ENCODE measurements at regions not wholly inside any gene's neighbourhood (a gene's known extent, or its start where the extent isn't known, plus 50 kb on each side); places are given as distances from the start of the nearest gene placed in this dataset.

DNA sequence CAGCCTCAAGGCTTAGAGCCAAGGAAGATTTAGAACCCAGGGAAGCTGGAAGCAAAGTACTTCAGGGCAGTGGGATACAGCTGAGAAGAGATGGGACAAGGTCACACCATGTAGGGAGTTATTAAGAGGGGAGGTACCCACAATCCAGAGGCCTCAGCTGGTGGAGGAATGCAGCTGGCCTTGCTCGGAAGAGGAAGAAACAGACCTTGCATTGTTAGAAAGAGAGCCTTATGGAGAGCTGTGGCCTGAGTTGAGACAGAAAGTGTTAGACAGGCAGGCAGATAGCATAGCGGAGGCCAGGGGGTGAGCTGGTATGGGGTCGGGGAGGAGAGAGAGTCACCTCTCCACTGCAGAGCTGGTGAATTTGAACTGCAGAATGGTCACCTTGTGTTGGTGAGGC, 173.1 kb downstream of the JCAD start:
- Histone ChIP-seq H3K9me3 (ENCODE audit: low read length) (peaks cover 2% of the 10 kb centered on the region), H3K27me3 (ENCODE audit: insufficient read depth, low read length) (no peaks in the 10 kb centered on the region), H3K4me1 (ENCODE audit: insufficient read depth, low read length) (no peaks in the 10 kb centered on the region), H3K36me3 (ENCODE audit: insufficient read depth, low read length) (no peaks in the 10 kb centered on the region), H2AFZ (ENCODE audit: low read depth, low read length) (no peak overlapping the region), H3K4me3 (ENCODE audit: low read length) (no peak overlapping the region)

DNA sequence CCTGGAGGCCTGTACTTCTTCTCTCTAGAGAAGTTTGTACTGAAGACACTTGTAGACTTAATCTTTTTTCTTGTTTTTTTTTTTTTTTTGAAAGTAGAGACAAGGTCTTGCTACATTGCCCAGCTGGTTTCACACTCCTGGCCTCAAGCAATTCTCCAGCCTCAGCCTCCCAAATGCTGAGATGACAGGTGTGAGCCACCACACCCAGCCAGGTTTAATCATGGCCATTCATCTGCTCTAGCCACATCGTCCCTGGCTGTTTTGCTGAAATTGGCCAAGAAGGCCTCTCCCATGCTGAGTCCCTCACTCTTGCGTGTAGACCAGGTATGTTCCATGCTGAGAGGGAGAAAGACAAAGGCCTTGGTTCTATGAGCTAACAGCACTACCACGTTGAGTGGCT, 176.2 kb downstream of the JCAD start:
- H3K9me3 ChIP-seq (ENCODE audit: low read length) = peaks cover 2% of the 10 kb centered on the region
- no peak overlapping the region for H2AFZ ChIP-seq (ENCODE audit: low read depth, low read length)
- no peaks in the 10 kb centered on the region for H3K4me1 ChIP-seq (ENCODE audit: insufficient read depth, low read length)
- H3K27me3 ChIP-seq (ENCODE audit: insufficient read depth, low read length) = no peaks in the 10 kb centered on the region
- H3K4me3 ChIP-seq (ENCODE audit: low read length) = no peak overlapping the region
- no peaks in the 10 kb centered on the region for H3K36me3 ChIP-seq (ENCODE audit: insufficient read depth, low read length)

DNA sequence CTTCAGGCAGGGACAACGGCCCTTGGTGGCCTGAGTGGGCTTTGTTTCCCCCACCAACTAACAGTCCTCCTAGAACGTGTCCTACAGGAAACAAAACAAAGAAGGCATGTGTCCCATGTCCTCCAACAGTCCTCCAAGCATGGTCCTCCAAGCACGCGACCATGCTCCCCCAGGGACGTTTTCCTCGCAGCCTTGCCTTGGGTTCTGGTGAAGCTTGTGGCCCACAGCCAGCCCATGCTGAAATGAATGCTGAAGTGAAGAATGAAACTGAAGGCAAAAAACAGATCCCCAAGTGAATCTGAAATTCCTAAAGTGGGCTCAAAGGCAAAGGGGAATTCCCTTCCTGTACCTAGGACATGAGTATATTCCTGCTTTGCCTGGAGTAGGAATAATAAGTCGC, 176.6 kb downstream of the JCAD start:
- Histone ChIP-seq H3K9me3 (ENCODE audit: low read length) (peaks cover 2% of the 10 kb centered on the region), H3K4me3 (ENCODE audit: low read length) (no peak overlapping the region), H3K36me3 (ENCODE audit: insufficient read depth, low read length) (no peaks in the 10 kb centered on the region), H3K27me3 (ENCODE audit: insufficient read depth, low read length) (no peaks in the 10 kb centered on the region), H2AFZ (ENCODE audit: low read depth, low read length) (no peak overlapping the region), H3K4me1 (ENCODE audit: insufficient read depth, low read length) (no peaks in the 10 kb centered on the region)

DNA sequence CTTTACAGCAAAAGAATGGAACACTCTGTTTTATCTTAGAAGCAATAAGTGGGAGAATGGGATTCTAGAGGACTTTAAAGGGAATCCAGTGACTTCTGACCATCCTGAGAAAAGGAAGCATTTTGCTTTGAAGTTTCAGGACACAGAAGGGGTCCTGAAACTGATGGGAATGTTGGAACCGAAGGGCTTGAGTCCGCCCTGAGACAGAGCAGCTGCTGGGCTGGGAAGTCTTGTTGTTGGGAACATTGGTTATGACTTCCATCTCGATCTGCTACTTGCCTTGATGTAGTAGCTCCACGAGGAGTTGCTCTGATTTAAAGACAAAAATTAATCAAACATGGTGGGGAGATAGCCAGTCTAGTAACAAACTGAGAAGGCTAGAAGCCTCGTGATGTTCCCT, 177.6 kb downstream of the JCAD start:
- Histone ChIP-seq H3K36me3 (ENCODE audit: insufficient read depth, low read length) (no peaks in the 10 kb centered on the region), H3K4me1 (ENCODE audit: insufficient read depth, low read length) (no peaks in the 10 kb centered on the region), H3K27me3 (ENCODE audit: insufficient read depth, low read length) (no peaks in the 10 kb centered on the region)

DNA sequence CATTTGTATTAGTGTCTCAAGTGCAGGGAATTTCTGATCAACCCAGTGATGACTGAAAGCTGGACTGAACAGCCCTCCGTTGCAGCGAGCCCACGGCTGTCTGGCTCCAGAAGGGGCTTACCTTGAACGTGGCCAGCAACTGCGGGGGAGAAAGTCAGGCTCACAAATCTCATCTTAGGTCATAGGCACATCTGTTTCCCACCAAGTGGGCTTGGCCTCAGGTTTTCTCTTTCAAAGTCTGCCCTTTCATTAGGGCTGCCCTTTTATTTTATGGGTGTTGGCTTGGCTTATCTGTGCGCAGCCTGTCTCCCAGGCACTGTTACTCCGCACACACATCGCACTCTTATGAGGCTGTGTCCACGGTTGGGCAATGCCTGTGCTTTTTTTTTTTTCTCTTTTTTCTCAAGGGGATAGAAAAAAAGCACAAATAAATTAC, 178.0 kb downstream of the JCAD start:
- H2AFZ ChIP-seq (ENCODE audit: low read depth, low read length) = no peak overlapping the region
- no peaks in the 10 kb centered on the region for H3K36me3 ChIP-seq (ENCODE audit: insufficient read depth, low read length)
- no peak overlapping the region for H3K4me3 ChIP-seq (ENCODE audit: low read length)
- no peaks in the 10 kb centered on the region for H3K4me1 ChIP-seq (ENCODE audit: insufficient read depth, low read length)
- H3K27me3 ChIP-seq (ENCODE audit: insufficient read depth, low read length) = no peaks in the 10 kb centered on the region
- H3K9me3 ChIP-seq (ENCODE audit: low read length) = peaks cover 2% of the 10 kb centered on the region

More for the DNA sequence above, 177.6 kb downstream of the JCAD start:
- Histone ChIP-seq H3K9me3 (ENCODE audit: low read length) (peaks cover 2% of the 10 kb centered on the region), H2AFZ (ENCODE audit: low read depth, low read length) (no peak overlapping the region), H3K4me3 (ENCODE audit: low read length) (no peak overlapping the region)

DNA sequence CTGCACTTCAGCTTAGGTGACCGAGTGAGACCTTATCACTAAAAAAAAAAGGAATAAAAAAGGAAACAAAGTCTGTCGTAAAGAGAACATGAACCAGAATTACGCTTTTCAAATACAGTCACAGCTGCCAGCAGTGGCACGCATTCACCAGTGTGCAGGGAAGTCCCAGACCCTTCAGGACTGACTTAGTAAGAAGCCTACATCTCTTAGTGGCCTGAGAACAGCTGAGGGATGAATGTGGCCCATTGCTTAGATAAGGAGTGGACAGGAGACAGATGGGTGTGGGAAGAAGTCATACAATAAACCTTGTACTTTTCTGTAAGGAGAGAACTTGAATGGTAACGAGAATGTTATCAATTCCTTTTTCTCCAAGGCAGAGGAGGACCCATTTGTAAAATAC, 178.5 kb downstream of the JCAD start:
- no peaks in the 10 kb centered on the region for H3K4me1 ChIP-seq (ENCODE audit: insufficient read depth, low read length)
- H3K4me3 ChIP-seq (ENCODE audit: low read length) = no peak overlapping the region
- no peaks in the 10 kb centered on the region for H3K27me3 ChIP-seq (ENCODE audit: insufficient read depth, low read length)

DNA sequence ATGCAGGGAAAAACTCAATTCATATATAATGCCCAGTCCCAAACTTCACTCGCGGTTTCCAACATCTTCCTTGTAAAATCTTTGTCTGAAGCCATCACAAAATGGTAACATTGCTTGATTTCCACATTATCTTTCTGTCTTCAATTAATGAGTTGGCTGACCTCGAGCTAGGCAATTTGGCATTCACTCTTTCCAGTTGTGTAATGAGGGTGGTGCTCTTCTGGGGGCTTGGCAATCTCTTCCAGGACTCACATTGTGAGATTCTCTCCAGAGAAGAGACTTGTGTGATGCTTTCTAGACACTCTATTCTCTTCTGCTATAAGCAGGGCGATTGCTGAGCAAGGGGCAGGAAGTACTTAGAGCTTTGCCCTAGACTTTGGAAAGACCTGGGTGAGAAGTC, 179.5 kb downstream of the JCAD start:
- Histone ChIP-seq H3K9me3 (ENCODE audit: low read length) (peaks cover 2% of the 10 kb centered on the region), H3K4me1 (ENCODE audit: insufficient read depth, low read length) (no peaks in the 10 kb centered on the region)

More for the DNA sequence above, 178.5 kb downstream of the JCAD start:
- H2AFZ ChIP-seq (ENCODE audit: low read depth, low read length) = no peak overlapping the region
- peaks cover 2% of the 10 kb centered on the region for H3K9me3 ChIP-seq (ENCODE audit: low read length)
- no peaks in the 10 kb centered on the region for H3K36me3 ChIP-seq (ENCODE audit: insufficient read depth, low read length)

DNA sequence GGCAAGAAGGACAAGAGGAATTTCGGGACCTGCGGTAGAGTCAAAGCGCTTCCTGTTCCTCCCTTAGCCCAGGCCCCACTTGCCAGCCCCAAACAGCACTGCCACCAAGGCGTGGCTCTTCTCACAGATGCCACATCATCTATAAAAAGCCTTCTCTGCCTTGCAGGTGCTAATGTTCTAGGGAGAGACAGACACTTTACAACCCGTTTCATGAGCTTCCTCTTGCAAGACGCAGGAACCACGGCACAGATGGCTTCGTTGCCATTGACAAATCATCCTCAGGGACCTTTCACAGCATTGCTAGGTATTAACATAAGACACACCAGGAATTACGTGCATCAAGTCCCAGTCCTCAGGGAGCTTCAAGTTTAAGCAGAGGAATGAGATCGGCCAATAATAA, 180.9 kb downstream of the JCAD start:
- H3K4me1 ChIP-seq (ENCODE audit: insufficient read depth, low read length) = peaks cover 3% of the 10 kb centered on the region
- H3K36me3 ChIP-seq (ENCODE audit: insufficient read depth, low read length) = no peaks in the 10 kb centered on the region
- H3K9me3 ChIP-seq (ENCODE audit: low read length) = no peaks in the 10 kb centered on the region
- no peak overlapping the region for H2AFZ ChIP-seq (ENCODE audit: low read depth, low read length)
- no peak overlapping the region for H3K4me3 ChIP-seq (ENCODE audit: low read length)
- no peaks in the 10 kb centered on the region for H3K27me3 ChIP-seq (ENCODE audit: insufficient read depth, low read length)

More for the DNA sequence above, 179.5 kb downstream of the JCAD start:
- Histone ChIP-seq H3K27me3 (ENCODE audit: insufficient read depth, low read length) (no peaks in the 10 kb centered on the region), H3K4me3 (ENCODE audit: low read length) (no peak overlapping the region), H3K36me3 (ENCODE audit: insufficient read depth, low read length) (no peaks in the 10 kb centered on the region), H2AFZ (ENCODE audit: low read depth, low read length) (no peak overlapping the region)

DNA sequence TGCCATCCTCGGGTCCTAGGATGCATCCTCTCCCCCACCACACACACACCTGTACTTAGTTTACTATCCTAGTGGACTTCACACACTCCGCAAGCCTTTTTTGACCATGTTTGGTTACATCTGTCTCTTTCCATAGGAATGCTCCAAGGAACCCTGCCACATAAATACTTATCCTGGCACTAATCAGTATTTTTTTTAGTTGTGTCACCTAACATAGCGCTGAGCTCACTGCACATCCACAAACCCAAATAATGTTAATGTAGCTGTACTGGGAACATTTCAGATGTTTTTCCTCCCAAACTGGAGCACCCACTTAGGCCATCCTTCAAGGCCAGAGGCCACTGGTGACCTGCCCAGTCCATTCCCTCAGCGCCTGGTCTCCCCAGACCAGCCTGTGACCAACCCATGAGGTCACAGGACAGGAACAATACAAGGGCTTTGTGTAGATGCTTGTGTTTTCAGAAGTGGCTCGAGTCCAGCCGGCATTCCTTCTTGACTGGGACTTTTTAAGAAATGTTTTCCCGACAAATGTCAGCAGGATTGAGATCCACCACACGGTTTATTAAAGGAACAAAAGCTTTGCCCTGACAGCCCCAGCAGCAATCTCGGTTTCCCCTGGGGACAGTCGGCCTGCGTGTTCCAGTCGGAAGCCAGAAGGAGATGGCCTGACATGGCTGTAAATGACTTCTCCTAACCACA, 181.4 kb downstream of the JCAD start:
- no peaks in the 10 kb centered on the region for H3K36me3 ChIP-seq (ENCODE audit: insufficient read depth, low read length)
- no peaks in the 10 kb centered on the region for H3K27me3 ChIP-seq (ENCODE audit: insufficient read depth, low read length)
- peaks cover 3% of the 10 kb centered on the region for H3K4me1 ChIP-seq (ENCODE audit: insufficient read depth, low read length)

DNA sequence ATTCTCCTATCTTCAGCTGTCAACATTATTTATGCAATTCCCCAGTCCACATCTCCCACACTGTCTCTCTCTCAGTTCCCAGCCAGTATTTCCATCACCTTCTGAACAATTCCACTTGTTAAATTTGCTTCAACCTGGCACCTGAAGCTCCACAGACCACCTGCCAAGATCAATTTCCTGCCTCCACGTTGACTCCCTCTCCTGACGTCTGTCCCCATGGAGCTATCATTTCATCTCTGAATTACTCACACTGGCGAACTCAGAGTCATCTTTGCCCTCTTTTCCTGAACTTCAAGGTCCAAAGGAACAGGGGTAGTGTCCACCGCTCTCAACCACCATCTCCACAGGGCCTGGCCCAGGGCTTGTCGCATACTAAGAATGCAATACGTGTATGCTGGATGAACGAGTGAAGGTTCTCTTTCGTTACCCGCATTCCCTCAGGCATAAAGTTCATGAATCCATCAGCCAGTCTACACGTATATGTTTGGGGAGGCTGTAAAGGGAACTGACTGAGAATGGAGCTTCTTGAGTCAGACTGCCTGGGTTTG, 183.3 kb downstream of the JCAD start:
- no peak overlapping the region for H3K4me3 ChIP-seq (ENCODE audit: low read length)
- peaks cover 3% of the 10 kb centered on the region for H3K4me1 ChIP-seq (ENCODE audit: insufficient read depth, low read length)
- no peaks in the 10 kb centered on the region for H3K36me3 ChIP-seq (ENCODE audit: insufficient read depth, low read length)
- no peaks in the 10 kb centered on the region for H3K27me3 ChIP-seq (ENCODE audit: insufficient read depth, low read length)
- no peaks in the 10 kb centered on the region for H3K9me3 ChIP-seq (ENCODE audit: low read length)
- no peak overlapping the region for H2AFZ ChIP-seq (ENCODE audit: low read depth, low read length)

More for the DNA sequence above, 181.4 kb downstream of the JCAD start:
- no peak overlapping the region for H2AFZ ChIP-seq (ENCODE audit: low read depth, low read length)
- H3K9me3 ChIP-seq (ENCODE audit: low read length) = no peaks in the 10 kb centered on the region
- H3K4me3 ChIP-seq (ENCODE audit: low read length) = no peak overlapping the region

DNA sequence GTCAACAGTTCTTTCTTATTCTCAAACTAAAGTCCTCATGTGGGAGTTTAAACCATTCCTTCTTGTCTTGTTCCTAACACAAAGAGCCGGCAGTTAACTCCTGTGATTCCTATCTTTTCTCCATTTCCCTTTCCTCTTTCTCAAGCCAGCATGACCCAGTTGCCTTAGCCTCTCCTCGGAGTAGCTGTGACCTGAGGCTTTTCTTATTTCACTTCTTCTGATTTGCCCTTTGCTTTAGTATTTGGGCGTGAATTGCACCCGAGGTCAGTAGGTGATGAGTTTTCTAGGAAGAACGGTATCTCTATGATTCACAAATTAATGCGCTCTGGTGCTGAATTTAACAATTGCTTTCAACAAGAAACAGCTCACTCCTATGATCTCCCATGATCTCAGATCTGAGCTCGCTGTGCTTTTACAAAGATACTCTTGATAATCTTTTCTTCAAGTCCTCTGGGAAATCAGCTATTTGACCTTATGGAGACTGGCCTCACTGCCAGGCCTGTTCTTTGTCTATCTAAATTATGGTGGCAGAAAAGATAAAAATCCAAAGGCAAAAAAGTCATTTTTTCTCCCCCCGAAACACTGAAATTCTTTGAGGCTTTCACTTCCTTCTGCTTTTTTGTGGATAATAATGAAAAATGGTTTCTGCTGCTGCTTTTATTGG, 184.6 kb downstream of the JCAD start:
- H3K4me3 ChIP-seq (ENCODE audit: low read length) = no peak overlapping the region

DNA sequence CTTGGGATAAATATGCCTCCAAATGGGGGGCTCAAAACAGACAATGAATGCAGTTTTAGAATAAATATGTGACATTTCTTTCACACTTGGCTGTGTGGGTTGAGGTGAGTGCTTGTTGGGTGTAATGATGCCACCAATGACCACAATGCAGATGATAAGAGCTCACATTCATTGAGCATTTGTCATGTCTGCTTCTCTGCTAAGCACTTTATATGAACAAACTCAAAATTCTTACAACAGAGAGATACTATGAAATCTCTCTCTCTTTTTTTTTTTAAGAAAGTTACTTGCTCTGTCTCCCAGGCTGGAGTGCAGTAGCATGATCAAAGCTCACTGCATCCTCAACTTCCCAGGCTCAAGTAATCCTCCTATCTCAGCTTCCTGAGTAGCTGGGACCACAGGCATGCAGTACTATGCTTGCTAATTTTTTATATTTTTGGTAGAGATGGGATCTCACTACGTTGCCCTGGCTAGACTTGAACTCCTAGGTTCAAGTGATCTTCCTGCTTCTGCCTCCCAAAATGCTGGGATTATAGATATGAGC, 185.4 kb downstream of the JCAD start:
- H3K4me1 ChIP-seq (ENCODE audit: insufficient read depth, low read length) = peaks cover 3% of the 10 kb centered on the region
- no peaks in the 10 kb centered on the region for H3K27me3 ChIP-seq (ENCODE audit: insufficient read depth, low read length)
- H2AFZ ChIP-seq (ENCODE audit: low read depth, low read length) = no peak overlapping the region
- H3K36me3 ChIP-seq (ENCODE audit: insufficient read depth, low read length) = no peaks in the 10 kb centered on the region
- no peaks in the 10 kb centered on the region for H3K9me3 ChIP-seq (ENCODE audit: low read length)
- no peak overlapping the region for H3K4me3 ChIP-seq (ENCODE audit: low read length)

More for the DNA sequence above, 184.6 kb downstream of the JCAD start:
- Histone ChIP-seq H2AFZ (ENCODE audit: low read depth, low read length) (no peak overlapping the region), H3K4me1 (ENCODE audit: insufficient read depth, low read length) (peaks cover 3% of the 10 kb centered on the region), H3K9me3 (ENCODE audit: low read length) (no peaks in the 10 kb centered on the region), H3K36me3 (ENCODE audit: insufficient read depth, low read length) (no peaks in the 10 kb centered on the region), H3K27me3 (ENCODE audit: insufficient read depth, low read length) (no peaks in the 10 kb centered on the region)

DNA sequence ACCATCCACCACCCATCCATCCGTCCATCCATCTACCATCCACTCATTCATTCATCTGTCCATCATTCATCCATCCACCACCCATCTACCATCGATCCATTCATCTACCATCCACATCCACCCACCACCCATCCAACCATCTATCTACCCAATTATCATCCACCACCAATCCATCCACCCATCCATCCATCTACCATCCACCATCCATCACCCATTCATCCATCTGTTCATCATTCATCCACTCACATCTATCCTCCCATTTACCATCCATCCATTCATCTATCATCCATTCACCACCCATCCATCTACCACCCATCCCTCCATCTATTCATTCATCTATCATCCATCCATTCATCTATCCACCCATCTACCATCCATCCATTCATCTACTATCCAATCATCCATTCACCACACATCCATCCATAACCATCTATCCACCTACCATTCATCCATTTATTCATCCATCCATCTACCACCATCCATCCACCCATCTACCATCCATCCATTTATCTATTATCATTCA, 188.8 kb downstream of the JCAD start:
- no peaks in the 10 kb centered on the region for H3K9me3 ChIP-seq (ENCODE audit: low read length)
- peaks cover 15% of the 10 kb centered on the region for H3K4me1 ChIP-seq (ENCODE audit: insufficient read depth, low read length)
- no peak overlapping the region for H2AFZ ChIP-seq (ENCODE audit: low read depth, low read length)
- H3K27me3 ChIP-seq (ENCODE audit: insufficient read depth, low read length) = no peaks in the 10 kb centered on the region
- no peaks in the 10 kb centered on the region for H3K36me3 ChIP-seq (ENCODE audit: insufficient read depth, low read length)
- no peak overlapping the region for H3K4me3 ChIP-seq (ENCODE audit: low read length)

Data from neuron (in vitro differentiated cells).